ENCODE measurements at regions not wholly inside any gene's neighbourhood (a gene's known extent, or its start where the extent isn't known, plus 50 kb on each side); places are given as distances from the start of the nearest gene placed in this dataset.

DNA sequence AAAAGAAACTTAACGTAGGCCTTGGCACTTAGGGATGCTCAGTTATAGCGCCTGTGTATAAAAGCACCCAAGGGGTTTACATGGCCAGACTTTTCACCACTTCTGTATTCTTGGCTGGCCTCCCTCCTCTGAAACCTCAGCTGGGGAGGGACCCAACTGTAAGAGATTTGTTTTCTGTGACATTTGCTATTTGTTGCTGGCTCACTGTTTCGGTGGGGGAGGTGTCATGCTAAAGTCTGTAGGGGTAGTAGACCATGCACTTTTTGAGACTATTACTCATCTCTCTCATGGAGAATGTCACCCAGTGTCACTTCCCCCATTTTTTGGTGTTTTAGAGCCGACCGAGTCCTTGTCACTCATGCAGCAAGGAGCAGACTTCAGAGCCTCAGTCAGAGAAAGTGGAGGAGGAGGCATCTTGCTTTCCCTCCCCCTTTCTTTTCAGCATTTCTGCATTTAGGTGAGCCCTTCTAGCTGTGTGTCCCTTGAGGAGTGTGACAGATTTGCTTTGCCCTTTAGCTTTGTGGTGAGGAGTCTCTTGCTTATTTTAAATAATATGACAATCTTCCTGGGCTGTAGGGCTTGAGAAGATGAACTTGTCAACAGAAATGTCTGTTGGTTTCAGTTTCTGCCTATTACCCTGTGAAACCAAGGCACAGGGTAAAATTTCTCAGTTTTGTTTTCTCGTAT lies 160.1 kb downstream of the FASLG start:
- no peaks in the 10 kb centered on the region for H4K20me1 ChIP-seq (ENCODE audit: control insufficient read depth, extremely low read depth, insufficient read depth, low read length)
- no peaks in the 10 kb centered on the region for H3K79me2 ChIP-seq (ENCODE audit: control insufficient read depth, insufficient read depth, low read length)
- TF ChIP-seq, protein P1, sequence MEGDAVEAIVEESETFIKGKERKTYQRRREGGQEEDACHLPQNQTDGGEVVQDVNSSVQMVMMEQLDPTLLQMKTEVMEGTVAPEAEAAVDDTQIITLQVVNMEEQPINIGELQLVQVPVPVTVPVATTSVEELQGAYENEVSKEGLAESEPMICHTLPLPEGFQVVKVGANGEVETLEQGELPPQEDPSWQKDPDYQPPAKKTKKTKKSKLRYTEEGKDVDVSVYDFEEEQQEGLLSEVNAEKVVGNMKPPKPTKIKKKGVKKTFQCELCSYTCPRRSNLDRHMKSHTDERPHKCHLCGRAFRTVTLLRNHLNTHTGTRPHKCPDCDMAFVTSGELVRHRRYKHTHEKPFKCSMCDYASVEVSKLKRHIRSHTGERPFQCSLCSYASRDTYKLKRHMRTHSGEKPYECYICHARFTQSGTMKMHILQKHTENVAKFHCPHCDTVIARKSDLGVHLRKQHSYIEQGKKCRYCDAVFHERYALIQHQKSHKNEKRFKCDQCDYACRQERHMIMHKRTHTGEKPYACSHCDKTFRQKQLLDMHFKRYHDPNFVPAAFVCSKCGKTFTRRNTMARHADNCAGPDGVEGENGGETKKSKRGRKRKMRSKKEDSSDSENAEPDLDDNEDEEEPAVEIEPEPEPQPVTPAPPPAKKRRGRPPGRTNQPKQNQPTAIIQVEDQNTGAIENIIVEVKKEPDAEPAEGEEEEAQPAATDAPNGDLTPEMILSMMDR (optimal IDR thresholded peaks at IDR 0.05 in 1 of 3, IDR thresholded peaks at IDR 0.05 in 1 of 3, conservative IDR thresholded peaks at IDR 0.05 in 1 of 3; ENCODE audit: extremely low read depth in 1 of 3, insufficient read depth in 2 of 3, low read length in 3 of 3): no peak
- TF ChIP-seq EZH2 (IDR thresholded peaks at IDR 0.05; ENCODE audit: low read length): no peak
- no peaks in the 10 kb centered on the region for H3K36me3 ChIP-seq (ENCODE audit: control insufficient read depth in 2 of 2, extremely low read depth in 1 of 2, insufficient read depth in 2 of 2, low read length in 2 of 2)
- H3K4me1 ChIP-seq (ENCODE audit: control insufficient read depth, extremely low read depth, insufficient read depth, low read length): no peaks in the 10 kb centered on the region
- H3K4me2 ChIP-seq (ENCODE audit: control insufficient read depth, extremely low read depth, insufficient read depth, low read depth, low read length): no peak overlapping the region
- no peaks in the 10 kb centered on the region for H3K9me3 ChIP-seq (ENCODE audit: control insufficient read depth, low read depth, low read length)
- no peak overlapping the region for H2AFZ ChIP-seq (ENCODE audit: control insufficient read depth, low read length)
- H3K27ac ChIP-seq (ENCODE audit: control insufficient read depth, insufficient read depth, low read length): no peak overlapping the region
- dilution Hi-C loops (cut with MboI; ENCODE audit: extremely low pct_ligation_motif_present, low sequenced_read_pairs): no loop called here
- no peaks in the 10 kb centered on the region for H3K9me1 ChIP-seq (ENCODE audit: control insufficient read depth, extremely low read depth, insufficient read depth, low read length)
- DNase-seq (ENCODE audit: low read depth, low spot score) (no peak), FAIRE-seq (no peak)
- no peak overlapping the region for H3K9ac ChIP-seq (ENCODE audit: control insufficient read depth, extremely low read depth, insufficient read depth, low read length)
- no peak overlapping the region for H3K4me3 ChIP-seq (ENCODE audit: control insufficient read depth in 2 of 3, extremely low read depth in 1 of 3, insufficient read depth in 2 of 3, low read depth in 1 of 3, low read length in 3 of 3)
- H3K27me3 ChIP-seq (ENCODE audit: control insufficient read depth, extremely low read depth, insufficient read depth, low read length): no peaks in the 10 kb centered on the region

DNA sequence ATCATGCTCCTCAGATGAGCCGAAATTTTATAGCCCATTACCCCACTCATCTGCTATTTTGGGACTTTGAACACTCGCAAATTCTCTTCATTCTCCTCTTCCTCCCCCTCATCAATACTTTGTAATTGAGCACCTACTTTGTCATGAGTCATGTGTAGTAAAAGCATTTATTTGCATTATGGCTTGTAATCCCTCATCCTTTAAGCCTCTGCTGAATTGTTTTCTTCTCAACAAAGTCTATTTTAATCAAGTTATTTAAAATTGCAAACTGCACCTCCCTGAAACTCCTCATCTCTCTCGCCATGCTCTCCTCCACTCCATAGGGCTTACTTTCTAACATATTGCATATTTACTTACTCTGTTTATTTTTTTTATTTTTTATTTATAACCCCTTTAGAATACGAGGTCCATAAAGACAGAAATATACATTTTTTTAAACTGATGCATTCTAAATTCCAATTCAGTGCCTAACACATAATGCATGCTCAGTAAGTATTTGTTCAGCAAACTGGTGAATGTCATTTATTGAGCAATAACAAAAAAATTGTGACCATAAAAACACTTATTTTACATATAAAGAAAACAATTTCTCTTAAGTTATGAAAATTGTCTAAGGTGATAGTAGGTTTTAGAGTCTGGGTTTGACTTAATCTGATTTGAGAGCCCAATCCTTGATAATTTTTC lies 161.7 kb downstream of the FASLG start:
- Histone ChIP-seq H3K36me3 (ENCODE audit: control insufficient read depth in 2 of 2, extremely low read depth in 1 of 2, insufficient read depth in 2 of 2, low read length in 2 of 2) (no peaks in the 10 kb centered on the region), H3K4me2 (ENCODE audit: control insufficient read depth, extremely low read depth, insufficient read depth, low read depth, low read length) (no peak overlapping the region), H4K20me1 (ENCODE audit: control insufficient read depth, extremely low read depth, insufficient read depth, low read length) (no peaks in the 10 kb centered on the region), H3K9ac (ENCODE audit: control insufficient read depth, extremely low read depth, insufficient read depth, low read length) (no peak overlapping the region), H2AFZ (ENCODE audit: control insufficient read depth, low read length) (no peak overlapping the region), H3K79me2 (ENCODE audit: control insufficient read depth, insufficient read depth, low read length) (no peaks in the 10 kb centered on the region), H3K27me3 (ENCODE audit: control insufficient read depth, extremely low read depth, insufficient read depth, low read length) (no peaks in the 10 kb centered on the region), H3K27ac (ENCODE audit: control insufficient read depth, insufficient read depth, low read length) (no peak overlapping the region), H3K9me1 (ENCODE audit: control insufficient read depth, extremely low read depth, insufficient read depth, low read length) (no peaks in the 10 kb centered on the region), H3K9me3 (ENCODE audit: control insufficient read depth, low read depth, low read length) (no peaks in the 10 kb centered on the region), H3K4me3 (ENCODE audit: control insufficient read depth in 2 of 3, extremely low read depth in 1 of 3, insufficient read depth in 2 of 3, low read depth in 1 of 3, low read length in 3 of 3) (no peak overlapping the region), H3K4me1 (ENCODE audit: control insufficient read depth, extremely low read depth, insufficient read depth, low read length) (no peaks in the 10 kb centered on the region)
- dilution Hi-C loops (cut with MboI; ENCODE audit: extremely low pct_ligation_motif_present, low sequenced_read_pairs): no loop called here
- no peak for DNase-seq (ENCODE audit: low read depth, low spot score)
- FAIRE-seq: no peak
- no peak for TF ChIP-seq EZH2 (IDR thresholded peaks at IDR 0.05; ENCODE audit: low read length)
- TF ChIP-seq, protein P1 (optimal IDR thresholded peaks at IDR 0.05 in 1 of 3, IDR thresholded peaks at IDR 0.05 in 1 of 3, conservative IDR thresholded peaks at IDR 0.05 in 1 of 3; ENCODE audit: extremely low read depth in 1 of 3, insufficient read depth in 2 of 3, low read length in 3 of 3): no peak
